HG03039 (cell line): ENCODE measurements at regions not wholly inside any gene's neighbourhood (a gene's known extent, or its start where the extent isn't known, plus 50 kb on each side); places are given as distances from the start of the nearest gene placed in this dataset.
"Not testable (repeated sequence)": the region's sequence is repeated elsewhere in the genome, so short reads cannot be mapped to it uniquely, and the experiment has no call there.

Experiments
- ATAC-seq: cut with Tn5 transposase; IDR thresholded peaks from one replicate; pipeline ENCODE4 v1.9.1; 2021; ENCODE audit warnings: mild to moderate bottlenecking, moderate library complexity; ENCODE audit not compliant: unreplicated experiment

DNA sequence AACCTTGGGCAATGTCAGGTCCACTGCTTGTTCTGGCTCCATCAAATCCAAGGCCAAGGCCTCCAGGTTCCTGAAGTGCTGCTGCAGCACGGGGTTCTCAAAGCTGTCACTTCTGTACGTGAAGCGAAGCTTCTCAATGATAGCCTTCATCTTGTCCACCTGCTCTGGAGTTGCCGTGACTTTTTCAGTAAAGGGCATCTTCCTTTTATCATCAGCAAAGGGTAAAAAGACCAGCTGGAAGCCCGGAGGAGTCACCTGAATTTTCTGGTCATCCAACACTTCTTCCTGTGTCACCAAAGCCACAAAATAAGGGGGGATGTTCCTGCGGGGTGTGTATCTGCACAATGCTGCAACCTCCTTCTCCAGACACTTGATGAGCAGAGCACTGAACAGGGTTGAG lies 131.7 kb upstream of the MAMLD1 start:
- ATAC-seq, result not testable (repeated sequence)

DNA sequence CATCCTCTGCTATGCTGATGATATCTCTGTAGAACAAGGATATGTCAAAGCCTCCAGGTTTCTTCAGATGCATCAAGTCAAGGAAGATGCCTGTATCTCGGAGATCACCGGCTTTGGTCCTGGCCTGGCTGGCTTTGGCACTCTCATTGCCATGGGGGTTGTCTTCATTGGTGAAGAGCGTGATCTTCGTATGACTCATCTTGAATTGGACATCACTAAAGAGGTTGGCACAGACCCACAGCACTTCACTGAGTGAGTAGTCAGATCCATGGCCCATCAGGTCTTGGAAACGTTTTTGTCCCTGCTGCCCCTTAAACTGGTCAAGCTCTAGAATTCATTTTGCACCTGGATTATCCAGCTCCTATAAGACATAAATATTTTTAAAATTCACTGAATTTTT lies 130.9 kb upstream of the MAMLD1 start:
- ATAC-seq, result not testable (repeated sequence)

DNA sequence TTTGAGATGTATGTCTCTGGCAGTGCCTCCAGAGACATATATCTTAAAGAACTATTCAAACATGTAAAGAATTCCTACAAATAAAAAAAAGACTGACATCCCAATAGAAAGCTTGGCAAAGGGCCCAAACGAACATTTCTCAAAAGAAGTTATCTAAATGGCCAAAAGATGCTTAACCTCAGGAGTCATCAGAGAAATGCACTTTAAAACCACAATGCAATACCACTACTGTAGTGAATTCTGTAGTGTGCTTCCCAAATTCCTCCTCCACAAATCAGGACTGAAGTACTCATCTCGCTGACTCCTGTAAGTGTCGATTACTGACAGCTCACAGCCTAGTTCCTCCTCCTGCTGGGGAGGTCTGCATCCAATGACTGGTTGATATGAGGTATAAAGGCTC lies 129.0 kb upstream of the MAMLD1 start:
- ATAC-seq, result no peak

DNA sequence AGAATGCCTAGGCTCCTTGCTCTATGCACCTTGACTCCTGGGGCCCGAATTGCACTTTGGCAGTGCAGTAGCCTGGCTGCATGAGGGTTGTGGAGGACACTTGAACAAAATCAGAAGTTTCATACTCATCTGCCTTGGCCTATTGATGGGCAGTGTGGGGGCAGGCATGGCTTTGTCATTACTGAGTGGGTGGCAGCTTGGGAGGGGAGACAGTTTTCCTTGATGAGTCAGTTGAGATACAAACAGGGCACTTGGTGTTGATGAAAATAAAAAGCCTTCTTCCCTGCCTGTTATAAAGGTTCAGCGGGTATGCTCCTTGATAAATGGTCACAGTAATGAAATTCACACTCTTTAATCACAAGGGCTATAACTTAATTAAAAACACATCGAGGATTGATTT lies 126.8 kb upstream of the MAMLD1 start:
- ATAC-seq, result no peak

DNA sequence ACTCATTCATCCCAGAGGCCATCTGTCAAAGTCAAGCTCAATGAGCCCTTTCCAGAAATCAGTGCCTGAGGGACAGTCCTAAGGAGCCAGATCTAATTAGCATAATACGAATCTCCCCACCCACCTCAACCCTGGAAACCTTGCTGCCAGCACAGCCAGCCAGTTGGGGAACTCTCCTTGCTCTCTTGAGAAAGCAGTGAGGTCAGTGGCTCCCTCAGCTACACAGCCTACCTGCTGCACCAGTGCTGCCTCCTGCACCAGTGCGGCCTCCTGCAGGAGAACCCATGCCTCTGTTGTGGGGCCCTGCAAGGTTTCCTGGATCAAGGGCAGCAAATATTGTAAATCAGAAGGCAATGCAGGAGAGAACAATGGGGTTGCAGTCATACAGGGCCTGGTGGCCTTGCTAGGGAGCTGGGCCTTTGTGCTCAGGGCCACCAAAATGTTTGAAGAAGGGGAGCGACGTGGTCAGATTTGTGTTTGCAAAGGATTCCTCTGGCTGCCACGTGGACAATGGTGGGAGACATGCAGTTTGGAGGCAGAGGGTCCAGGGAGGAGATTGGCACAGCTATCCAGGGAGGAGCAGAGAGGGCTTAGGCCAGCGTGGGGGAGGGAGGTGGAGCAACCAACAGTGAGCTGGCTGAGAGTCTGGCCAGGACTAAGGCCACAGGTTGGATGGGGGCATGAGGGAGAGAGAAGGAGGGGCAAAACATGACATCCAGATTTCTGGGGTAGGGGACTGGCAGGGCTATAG lies 124.3 kb upstream of the MAMLD1 start:
- ATAC-seq, result no peak

DNA sequence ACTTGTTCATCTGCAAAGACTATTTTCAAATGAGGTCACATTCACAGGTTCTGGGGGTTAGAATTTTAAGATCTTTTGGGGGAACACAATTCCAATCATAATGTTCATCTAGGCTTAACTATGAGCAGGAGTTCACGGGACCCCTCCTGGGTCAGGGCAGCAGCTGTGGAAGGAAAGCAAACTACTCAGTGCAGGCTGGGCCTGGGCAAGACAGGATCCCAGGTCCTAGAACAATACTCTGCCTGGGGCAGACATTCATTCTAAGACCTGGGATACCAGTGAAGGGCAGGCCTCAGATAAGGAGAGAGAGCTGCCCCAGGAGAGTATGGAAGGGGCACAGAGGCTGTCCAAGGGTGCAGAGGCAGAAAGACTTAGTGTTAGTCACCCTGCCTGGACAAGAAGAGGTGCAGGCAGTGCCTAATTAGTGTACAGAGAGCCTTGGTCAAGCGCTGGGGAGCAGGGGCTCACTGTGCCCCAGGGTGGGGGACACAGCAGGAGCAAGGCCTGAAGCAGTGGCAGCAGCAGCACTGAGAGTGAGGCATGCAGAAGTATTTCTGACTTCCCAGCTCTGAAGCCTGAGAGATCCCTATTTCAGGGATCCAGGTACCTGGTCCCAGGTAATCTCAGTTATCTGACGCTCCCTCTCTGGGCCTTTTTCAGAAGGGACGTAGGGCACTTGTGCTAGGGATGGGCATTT lies 123.0 kb upstream of the MAMLD1 start:
- no peak for ATAC-seq

DNA sequence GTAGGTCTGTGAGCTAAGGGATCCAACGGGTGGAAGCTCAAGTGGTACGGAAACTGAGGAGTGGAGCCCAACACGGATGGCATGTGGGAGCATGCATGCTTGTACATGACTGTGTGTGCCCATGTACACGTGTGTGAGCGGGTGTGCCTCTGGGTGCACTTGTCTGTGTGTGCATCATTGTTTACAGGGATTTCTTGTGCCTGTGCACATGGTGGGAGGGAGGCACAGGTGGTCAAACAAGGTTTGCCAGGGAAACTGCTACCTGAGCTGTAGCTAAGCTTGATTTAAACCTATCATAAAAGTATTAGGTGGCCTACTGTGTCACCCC lies 122.5 kb upstream of the MAMLD1 start:
- no peak for ATAC-seq

DNA sequence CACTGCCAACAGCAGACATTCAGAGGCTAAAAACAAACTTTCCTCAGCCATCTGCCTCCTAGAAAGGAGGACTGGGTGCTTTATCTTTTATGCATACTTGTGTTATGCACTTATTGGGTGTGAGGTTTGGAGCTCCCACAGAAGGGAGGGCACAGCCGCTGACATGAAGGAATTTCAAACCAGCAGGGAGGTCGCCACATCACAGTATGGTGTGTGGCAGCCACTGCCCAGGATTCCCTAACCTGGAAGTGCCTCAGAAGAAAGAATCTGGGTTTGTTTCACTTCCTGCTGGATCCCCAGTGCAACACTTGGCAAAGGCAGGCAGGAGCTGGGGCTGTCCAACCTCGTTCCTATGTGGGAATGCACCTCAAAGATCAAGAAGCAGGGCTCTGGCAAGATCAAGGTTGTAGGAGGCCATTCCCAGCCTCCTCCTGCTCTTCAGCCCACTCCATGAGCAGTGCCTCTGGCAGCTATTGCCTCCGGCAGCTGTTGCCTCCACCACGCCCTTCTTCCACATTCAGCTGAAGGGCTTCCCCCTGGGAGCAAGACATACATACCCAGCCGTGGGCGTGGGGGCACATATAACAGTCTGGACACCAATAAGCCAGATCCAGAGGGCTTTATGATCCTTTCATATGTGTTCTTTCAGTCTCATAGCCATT lies 109.0 kb upstream of the MAMLD1 start:
- no peak for ATAC-seq

DNA sequence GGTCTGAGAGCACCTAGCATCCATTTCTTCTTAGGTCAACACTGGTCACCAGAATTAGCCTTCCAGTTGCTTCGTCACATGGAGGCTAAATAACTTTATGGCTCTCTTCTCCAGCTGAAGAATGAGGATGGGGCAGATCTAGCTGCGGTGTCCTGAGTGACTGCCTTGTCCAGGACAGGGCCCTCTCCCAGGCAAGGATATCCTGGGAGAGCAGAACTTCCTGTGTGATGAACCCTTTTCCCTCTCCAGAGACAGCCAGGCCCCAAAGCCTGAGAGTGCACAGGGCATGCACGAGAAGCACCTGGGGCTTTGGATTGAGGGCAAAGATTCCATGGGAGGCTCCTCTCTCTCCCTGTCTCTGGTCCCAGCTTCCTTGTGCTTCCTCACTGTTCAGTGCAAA lies 108.2 kb upstream of the MAMLD1 start:
- no peak for ATAC-seq

DNA sequence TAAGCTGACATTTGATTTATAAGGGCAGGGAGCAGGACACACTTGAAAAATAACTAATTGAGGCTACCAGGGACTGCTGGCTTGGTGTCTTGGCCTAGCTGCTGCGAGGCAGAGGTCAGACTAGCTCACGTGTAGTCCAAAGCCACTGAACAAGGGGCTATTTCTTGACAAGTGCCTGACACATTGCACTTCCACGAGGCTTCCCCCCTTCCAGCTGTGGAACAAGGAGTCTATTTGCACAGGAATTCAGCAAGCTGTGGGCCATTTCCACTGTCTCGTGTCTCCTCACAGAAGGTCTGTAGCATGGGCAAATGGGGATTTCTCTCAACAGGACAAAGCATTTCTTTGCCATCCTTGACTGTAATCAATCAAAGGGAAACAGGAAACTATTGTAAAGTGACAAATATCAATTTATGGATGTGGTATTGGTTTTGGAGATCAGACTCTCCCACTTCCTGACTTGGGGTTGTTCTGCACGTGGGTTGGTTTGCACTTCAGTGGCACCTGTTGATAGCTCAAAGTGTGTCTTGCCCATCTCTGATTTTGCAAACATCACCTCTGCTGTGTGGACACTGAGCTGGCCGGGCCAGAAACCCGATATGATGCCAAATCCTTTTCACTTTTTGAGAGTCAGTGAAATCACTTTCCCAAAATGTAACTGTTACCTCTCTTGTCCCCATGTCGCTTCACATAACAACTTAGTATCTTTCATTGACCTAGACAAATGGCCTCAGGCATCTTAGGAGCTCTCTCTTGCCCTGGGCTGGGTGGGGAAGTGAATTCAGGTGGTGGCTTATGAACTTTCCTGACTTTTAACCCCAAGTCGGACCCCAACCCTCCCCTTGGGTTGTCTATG lies 107.4 kb upstream of the MAMLD1 start:
- ATAC-seq, result no peak

DNA sequence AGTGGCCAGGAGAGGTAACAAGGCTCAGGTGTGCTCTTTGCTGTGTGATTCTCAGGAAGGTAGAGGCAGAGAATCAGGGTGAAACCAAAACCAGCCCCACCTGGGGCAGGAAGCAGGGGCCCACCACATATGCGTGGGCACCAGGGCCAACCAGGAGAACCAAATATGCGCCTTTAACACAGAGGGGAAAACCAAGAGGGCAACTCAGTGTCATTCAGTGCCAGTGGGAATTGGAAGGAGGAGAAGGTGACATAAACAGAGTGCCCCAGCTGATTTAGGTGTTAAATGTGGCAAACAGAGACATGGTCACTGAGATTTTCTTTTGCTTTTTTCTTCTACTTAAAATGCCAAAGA lies 106.8 kb upstream of the MAMLD1 start:
- no peak for ATAC-seq

DNA sequence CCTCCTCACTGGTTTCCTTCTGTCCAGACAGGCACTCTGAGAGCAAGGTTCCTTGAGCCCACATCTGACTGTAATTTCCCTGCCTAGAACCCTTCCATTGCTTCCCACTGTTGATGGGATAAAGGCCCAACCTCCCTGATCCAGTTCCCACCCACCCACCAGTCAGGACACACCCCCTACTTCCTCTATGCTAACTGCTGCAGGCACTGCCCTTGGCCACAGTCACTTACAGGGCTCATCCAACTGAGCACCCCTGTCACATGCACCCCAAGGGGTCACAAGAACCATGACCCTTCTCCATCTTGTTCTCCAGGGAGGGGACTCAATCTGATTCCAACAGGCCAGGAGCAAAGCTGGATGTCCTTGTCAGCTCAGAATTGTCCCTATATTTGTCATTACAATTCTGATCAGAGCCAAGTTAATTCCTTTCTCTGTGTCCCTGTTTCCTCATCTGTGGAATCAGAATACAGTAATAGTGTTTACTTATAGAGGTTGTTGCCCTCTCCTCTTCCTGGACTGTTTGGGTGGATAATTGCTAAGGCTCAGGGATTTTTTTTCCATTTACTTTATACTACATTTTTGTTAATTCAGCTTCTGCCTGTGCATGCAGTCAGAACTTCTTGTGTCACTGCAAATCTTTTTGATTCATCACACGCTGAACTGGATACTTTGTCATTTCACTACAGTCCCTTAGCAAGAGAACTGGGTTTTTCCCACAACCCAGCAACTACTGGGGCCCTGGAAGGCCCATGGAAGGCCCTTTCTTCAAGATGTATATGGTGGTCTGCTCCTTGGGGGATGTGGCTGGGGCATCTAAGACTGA lies 105.6 kb upstream of the MAMLD1 start:
- no peak for ATAC-seq

DNA sequence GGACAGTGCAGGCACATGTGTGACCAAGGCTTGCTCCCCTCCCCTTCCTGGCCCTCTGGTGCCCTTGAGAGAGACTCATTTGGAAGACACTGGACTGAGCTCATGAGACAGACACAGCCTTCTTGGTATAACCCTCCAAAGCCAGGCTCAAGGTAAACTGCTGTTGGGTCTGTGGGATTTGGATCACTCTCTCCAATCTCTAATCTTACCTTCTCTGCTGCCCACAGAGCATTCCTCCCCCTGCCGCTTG lies 105.0 kb upstream of the MAMLD1 start:
- ATAC-seq, result no peak

DNA sequence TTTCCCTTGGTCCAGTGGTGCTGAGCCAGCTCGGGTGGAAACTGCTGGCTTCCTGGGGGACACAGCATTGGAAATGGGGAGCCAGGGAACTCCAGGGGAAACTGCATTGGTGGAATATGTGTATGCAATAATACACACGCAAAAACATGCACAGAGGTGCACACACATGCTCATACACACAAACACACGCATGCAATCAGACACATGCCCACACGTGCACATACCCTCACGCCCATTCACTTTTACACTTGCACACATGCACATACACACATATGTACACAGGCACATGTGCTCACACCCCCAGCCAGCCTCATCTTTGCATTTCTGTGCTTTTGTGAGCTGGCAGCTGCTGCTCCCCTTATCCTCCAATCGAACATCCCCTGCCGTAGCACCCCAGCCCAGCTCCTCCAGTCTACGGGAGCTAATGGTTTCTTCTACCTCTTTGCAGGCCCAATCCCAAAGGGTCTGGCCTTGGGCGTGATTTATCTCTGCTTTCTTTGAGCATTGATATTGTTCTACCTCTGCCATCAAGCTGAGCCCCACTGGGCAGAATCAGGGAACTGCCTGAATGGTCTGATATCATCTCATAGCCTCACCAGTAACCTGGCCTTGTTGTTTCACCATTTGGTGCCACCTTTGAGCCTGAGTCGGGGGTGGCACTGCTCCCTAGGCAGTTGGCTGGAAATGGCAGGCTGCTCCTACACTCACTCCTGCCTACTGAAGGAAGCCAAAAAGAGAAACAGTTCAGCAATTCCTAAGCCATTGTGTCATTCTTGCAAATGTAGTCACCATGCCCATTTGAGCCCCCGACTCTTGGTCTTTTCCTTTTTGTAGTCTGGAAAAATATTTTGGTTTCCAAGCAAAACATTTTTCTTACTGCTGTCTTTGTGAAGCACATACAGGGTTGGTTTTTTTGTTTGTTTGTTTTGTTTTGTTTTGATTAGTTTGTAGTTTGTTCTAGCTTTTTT lies 104.4 kb upstream of the MAMLD1 start:
- no peak for ATAC-seq

DNA sequence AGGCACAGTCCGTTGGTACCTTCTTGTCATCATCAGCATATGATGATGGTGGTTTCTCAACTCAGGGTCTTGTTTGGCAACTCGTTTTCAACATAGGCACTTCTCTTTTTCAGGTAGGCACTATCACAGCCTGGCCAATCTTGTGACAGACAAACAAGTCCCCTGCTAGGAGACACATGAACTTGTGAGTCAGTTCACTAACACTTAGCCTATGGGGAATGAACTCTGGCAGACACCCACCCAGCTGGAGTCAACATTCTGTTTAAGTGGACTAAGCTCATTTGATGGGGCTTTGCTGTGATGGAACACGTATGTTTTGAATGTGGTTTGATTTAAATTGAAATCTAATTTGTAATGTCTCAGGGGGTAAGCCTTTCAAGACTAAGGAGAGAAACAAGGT lies 100.7 kb upstream of the MAMLD1 start:
- ATAC-seq, result no peak

DNA sequence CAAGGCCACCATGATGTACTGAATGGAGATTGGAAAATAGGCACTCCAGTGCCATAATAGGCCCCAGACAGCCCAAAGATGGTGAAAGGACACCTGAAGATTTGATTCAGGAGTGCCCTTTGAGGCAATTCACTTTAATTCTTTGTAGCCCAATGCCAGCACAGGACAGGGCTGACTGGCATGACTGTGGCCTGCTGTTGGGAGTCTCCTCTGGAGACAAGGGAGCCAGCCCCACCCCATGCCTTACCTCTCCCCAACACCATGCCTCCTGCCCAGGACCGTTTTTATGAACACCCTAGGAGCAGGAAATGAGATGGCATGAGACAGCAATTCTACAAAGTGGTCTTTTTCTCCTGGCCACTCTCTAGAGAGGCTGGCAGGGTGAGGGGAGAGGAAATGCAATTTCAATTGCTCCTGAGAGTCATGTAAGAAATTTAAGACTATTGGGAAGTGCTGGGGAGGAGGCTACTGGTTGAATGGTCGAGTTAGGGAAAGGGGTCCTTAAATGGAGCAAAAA lies 94.2 kb upstream of the MAMLD1 start:
- ATAC-seq, result no peak

DNA sequence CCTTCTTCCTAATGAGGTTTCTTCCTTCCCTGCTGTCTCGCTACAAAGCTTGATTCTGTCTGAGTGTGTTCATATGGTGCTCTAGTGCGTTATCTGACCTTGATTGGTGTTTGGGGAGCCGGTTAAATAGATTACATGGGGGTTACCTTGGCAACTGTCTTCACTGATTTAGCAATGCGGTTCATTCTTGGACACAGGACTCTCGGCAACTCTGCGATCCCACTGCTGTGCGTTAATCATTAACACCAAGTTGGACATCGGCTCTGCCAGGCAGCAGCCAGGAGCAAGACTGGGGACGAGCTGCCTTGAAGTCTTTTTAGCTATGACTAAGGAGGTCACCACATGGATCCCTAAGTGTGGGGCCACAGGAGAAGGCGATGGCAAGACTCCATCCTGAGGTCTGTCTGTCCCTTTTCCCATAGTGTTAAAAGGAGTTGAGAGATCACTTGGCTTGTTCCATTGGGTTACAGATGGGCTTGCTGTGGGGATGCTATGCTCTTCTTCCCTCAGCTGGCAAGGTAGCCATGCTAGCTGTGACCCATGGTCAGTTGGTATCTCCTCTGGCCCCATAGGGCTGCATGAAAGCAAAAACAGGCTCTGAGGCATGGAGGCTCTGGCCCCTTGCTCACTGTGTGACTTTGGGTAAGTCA lies 93.4 kb upstream of the MAMLD1 start:
- ATAC-seq, result no peak

DNA sequence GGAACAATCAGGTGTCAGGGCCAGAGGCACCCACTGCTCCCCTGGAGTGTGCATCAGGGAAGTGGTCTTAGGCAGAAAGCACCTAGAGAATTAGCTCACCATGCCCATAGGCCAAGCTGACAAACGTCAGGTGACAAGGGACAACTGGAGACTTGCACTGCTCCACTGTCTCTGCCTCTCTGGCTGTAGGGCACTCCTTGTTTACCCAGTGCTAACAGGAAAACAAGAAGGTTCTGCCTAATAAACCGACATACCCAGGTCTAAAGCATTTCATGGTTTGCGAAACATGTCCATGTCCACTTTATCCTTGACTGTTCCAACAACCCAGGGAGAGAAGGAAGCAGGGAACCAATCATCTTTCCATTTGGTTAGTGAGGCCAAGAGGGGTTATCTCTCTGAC lies 92.5 kb upstream of the MAMLD1 start:
- ATAC-seq, result no peak
